ENCODE measurements at regions not wholly inside any gene's neighbourhood (a gene's known extent, or its start where the extent isn't known, plus 50 kb on each side); places are given as distances from the start of the nearest gene placed in this dataset.

DNA sequence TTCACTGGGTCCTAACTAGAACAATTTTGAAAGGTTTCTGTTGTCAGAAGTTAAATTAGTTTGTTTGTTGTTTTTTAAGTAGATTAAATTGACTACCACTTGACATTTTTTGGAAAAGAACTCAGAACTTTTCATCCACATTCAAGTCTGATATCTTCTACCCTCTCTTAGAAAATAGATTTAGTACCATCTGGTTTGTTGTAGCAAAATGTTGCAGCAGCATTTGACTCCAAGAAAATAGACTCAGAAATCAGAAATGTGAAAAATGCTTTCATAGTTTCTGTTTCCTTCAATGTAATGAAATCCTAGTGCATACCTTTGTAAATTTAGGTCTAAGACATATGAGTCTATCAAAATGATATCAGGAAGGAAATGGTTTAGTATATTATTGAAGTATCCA, 256.3 kb upstream of the CLEC14A start:
- ATAC-seq (ENCODE audit: low read depth) = no peak
- CTCF ChIA-PET = no interaction called here
- POLR2A ChIA-PET = no interaction called here
- Mint-ChIP-seq H3K36me3 (ENCODE audit: low read depth) (no peaks in the 10 kb centered on the region), H3K27me3 (no peaks in the 10 kb centered on the region), H3K27ac (no peak overlapping the region), H3K4me1 (no peaks in the 10 kb centered on the region), H3K9me3 (no peaks in the 10 kb centered on the region), H3K4me3 (no peak overlapping the region)
- TF ChIP-seq, protein P1, sequence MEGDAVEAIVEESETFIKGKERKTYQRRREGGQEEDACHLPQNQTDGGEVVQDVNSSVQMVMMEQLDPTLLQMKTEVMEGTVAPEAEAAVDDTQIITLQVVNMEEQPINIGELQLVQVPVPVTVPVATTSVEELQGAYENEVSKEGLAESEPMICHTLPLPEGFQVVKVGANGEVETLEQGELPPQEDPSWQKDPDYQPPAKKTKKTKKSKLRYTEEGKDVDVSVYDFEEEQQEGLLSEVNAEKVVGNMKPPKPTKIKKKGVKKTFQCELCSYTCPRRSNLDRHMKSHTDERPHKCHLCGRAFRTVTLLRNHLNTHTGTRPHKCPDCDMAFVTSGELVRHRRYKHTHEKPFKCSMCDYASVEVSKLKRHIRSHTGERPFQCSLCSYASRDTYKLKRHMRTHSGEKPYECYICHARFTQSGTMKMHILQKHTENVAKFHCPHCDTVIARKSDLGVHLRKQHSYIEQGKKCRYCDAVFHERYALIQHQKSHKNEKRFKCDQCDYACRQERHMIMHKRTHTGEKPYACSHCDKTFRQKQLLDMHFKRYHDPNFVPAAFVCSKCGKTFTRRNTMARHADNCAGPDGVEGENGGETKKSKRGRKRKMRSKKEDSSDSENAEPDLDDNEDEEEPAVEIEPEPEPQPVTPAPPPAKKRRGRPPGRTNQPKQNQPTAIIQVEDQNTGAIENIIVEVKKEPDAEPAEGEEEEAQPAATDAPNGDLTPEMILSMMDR (IDR thresholded peaks at IDR 0.05) = no peak
- intact Hi-C loops (cut with micrococcal nuclease) = no loop called here
- DNase-seq = no peak

DNA sequence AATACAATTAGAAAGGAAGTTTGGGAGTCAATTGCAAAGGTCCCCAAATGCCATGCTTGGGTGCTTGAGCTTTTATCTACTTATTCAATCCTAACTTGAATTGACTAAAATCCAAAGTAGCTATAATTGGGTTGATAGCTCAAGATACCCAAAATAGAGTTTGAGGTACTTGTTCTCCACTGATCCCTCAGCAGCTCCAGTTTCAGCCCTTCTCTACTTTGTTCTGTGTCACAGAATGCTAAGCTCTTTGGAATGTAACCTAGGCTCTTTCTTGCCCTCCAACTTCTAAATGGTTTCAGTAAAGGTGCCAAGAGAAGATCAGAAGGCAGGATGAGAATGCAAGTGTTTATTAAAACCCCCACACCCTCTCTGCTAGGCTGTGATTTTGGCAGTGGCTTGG, 251.4 kb upstream of the CLEC14A start:
- ChIA-PET POLR2A (no interaction called here), CTCF (no interaction called here)
- TF ChIP-seq, protein P1 (IDR thresholded peaks at IDR 0.05) = no peak
- intact Hi-C loops (cut with micrococcal nuclease) = no loop called here
- H3K9me3 Mint-ChIP-seq = peaks cover 3% of the 10 kb centered on the region
- ATAC-seq (ENCODE audit: low read depth) (no peak), DNase-seq (no peak)
- no peak overlapping the region for H3K27ac Mint-ChIP-seq
- no peaks in the 10 kb centered on the region for H3K27me3 Mint-ChIP-seq
- H3K4me3 Mint-ChIP-seq = no peak overlapping the region
- no peaks in the 10 kb centered on the region for H3K4me1 Mint-ChIP-seq
- H3K36me3 Mint-ChIP-seq (ENCODE audit: low read depth) = no peaks in the 10 kb centered on the region

DNA sequence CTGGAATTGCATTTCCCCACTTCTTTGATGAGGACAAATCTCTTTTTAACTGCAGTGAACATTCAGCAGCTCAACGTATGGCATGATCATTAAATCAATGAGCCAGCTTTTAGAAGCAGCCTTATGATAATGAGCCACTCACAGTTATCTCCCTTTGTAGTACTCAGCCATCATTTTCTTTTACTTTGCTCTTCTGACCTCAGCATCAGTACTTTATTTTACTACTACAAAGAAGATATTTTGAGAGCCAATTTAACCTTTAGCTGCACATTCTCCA, 250.0 kb upstream of the CLEC14A start:
- POLR2A ChIA-PET = interaction anchor here (0.6 kb wide), 1 partner anchor 53 kb away, joined by 3 read pairs; no protein-coding TSS in a partner anchor
- TF ChIP-seq, protein P1 (IDR thresholded peaks at IDR 0.05) = no peak
- DNase-seq (no peak), ATAC-seq (ENCODE audit: low read depth) (no peak)
- Mint-ChIP-seq H3K4me1 (no peaks in the 10 kb centered on the region), H3K4me3 (no peak overlapping the region), H3K9me3 (peaks cover 3% of the 10 kb centered on the region), H3K27ac (no peak overlapping the region), H3K27me3 (no peaks in the 10 kb centered on the region), H3K36me3 (ENCODE audit: low read depth) (no peaks in the 10 kb centered on the region)
- CTCF ChIA-PET = no interaction called here
- intact Hi-C loops (cut with micrococcal nuclease) = no loop called here

DNA sequence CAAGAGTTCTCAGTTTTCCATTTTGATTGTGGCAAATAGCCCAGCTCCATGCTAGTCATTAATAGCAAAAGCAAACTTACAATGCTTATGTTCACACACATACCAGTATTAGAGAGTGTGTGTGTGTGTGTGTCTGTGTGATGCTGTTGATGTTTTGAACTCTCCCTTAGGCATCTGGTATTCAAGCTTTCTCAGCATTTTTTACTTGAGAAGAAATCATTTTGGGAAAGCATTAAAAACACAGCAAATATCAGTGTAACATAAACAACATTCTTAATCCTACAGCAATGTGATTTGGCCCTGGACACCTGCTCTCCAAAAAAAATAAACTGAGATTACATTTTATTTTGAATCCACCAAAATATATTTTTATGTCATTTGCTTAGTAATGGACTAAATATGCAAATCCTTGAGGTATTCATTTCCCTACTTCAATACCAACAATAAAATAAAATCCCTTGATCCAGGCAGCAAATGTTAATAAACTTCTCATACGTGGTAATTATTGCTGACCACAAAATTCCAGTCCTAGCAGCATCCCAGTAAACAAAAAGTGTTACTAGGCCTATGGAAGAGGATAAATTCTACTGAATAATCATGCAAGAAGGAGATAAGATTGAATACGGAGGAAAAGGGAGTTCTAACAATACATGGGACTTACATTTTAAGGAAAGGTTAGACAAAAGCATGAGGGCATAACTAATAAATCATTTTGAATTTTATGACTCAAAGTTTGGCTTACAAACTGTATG, 249.5 kb upstream of the CLEC14A start:
- intact Hi-C loops (cut with micrococcal nuclease) = no loop called here
- peaks cover 3% of the 10 kb centered on the region for H3K9me3 Mint-ChIP-seq
- H3K27me3 Mint-ChIP-seq = no peaks in the 10 kb centered on the region
- no peaks in the 10 kb centered on the region for H3K36me3 Mint-ChIP-seq (ENCODE audit: low read depth)
- DNase-seq (no peak), ATAC-seq (ENCODE audit: low read depth) (no peak)
- POLR2A ChIA-PET = no interaction called here
- TF ChIP-seq, protein P1 (IDR thresholded peaks at IDR 0.05) = no peak
- CTCF ChIA-PET = no interaction called here
- no peaks in the 10 kb centered on the region for H3K4me1 Mint-ChIP-seq
- no peak overlapping the region for H3K4me3 Mint-ChIP-seq
- no peak overlapping the region for H3K27ac Mint-ChIP-seq

DNA sequence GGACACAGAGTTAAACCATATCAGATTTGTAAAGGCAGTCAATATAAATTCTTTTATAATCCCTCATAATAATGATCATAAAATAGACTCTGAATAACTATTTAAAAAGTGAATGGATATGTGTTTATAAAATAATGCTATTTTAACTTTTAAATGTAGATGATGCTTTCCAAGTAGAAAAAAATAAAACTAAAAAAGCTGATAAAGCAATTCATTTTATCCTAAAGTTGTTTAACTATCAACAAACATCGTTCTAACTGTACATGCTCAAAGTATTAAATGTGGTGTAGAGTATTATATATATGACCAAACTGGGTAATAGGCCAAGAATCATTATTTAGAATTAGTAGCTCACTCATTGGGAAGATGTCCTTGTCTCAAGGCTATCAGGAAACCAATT, 248.3 kb upstream of the CLEC14A start:
- H3K4me3 Mint-ChIP-seq = no peak overlapping the region
- no peaks in the 10 kb centered on the region for H3K4me1 Mint-ChIP-seq
- CTCF ChIA-PET = no interaction called here
- no peak for DNase-seq
- no peaks in the 10 kb centered on the region for H3K27me3 Mint-ChIP-seq
- intact Hi-C loops (cut with micrococcal nuclease) = no loop called here
- H3K36me3 Mint-ChIP-seq (ENCODE audit: low read depth) = no peaks in the 10 kb centered on the region
- TF ChIP-seq, protein P1 (IDR thresholded peaks at IDR 0.05) = no peak
- peaks cover 4% of the 10 kb centered on the region for H3K9me3 Mint-ChIP-seq
- no peak for ATAC-seq (ENCODE audit: low read depth)
- H3K27ac Mint-ChIP-seq = no peak overlapping the region
- POLR2A ChIA-PET = no interaction called here

All from activated B cell treated with CpG ODN at 0.5 μM for 24 hours (primary cell).